G401 (cell line): ENCODE measurements at regions not wholly inside any gene's neighbourhood (a gene's known extent, or its start where the extent isn't known, plus 50 kb on each side); places are given as distances from the start of the nearest gene placed in this dataset.

Source experiments
- DNase-seq: peaks from one replicate; pipeline ENCODE4 v3.0.0-alpha.2; 2015; ENCODE audit warnings: low spot score
- in situ Hi-C: cut with HindIII; loops from 2 replicates; pipeline ENCODE4 v1.10.0; 2016; ENCODE audit warnings: low sequenced_read_pairs, mixed read lengths

GRCh38 chr13:39100996-39101738, 62.9 kb downstream of the NHLRC3 start:
- peak; percentile 98 for DNase-seq
- in situ Hi-C loops = no loop called here

DNA sequence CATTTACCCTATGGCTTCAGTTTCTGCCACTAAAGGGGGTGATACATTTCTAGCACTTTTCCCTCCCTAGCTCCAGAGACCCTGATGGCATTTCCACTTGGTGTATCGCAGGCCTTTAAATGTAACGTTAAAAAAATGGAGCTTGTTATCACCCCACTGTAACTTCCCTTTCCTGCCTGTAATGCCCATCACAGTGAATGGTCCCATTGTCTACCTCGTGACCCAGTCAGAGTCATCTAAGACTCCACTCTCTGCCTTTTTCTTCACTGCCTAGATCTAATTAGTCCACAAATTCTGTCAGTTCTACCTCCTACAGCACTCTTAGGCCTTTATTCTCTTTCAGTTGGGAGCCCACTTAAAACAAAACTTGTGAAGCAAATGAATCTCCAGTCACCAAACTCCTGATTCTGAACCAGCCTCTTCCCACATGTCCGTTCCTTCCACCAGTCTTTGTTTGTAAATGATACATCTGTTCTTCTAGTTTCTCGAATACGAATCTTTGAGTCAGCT, 64.8 kb downstream of the NHLRC3 start:
- in situ Hi-C loops = no loop called here
- DNase-seq = no peak

DNA sequence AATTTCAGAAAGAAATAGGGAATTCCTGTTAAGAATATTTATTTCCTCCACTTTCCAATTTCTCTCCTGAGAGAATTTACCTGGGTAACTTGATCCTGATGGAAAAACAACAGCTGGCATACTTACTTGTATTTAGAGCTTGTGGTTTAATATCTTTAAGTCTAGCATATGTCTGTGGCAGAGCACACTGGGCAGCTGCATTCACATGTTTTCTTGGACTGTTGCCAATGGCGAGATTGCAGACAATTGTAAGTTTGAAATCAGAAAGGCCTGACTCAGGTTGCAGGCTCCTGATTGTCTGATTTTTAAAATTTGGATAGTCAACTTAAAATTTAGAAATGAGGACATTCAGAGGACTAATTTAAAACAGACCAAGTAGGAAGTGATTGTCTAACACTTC, 66.9 kb downstream of the NHLRC3 start:
- in situ Hi-C loops = no loop called here
- peak; percentile 48 for DNase-seq

DNA sequence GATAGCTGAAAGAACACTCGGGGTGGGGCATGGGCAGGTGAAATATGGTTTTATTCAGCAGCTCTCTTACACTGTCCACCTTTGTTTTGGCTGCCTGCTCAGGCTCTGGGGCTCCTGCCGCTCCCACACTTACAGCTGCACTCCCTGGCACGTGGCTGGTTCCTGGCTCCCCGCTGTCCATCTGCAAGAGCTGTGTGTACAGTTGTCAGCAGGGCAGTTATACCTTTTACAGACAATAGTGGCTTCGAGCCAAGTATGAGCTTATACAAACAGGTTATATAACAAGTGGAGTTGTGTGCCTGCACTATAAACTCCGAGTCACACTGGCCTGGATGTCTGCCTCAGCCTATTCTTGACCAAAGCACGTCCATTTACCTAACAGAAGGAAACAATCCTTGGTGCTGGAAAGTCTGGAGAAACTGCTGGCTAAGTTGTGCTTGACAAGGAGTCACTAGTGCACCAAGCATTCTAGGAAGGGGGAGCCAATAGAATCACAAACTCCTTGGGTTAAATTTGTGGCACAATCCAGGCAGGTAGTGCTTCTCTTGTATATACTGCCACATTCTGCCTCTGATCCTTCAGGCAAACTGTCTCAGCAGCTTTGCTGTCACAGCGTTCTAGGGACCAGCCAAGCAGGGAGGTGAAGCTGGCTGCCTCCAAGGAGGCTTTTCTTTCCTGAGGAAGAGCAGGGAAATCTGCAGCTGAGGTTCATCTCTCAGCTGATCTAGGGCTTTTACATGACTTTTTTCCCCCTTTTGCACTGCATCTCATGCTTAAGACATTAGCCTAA, 68.2 kb downstream of the NHLRC3 start:
- in situ Hi-C loops = no loop called here
- peak; percentile 75 for DNase-seq

DNA sequence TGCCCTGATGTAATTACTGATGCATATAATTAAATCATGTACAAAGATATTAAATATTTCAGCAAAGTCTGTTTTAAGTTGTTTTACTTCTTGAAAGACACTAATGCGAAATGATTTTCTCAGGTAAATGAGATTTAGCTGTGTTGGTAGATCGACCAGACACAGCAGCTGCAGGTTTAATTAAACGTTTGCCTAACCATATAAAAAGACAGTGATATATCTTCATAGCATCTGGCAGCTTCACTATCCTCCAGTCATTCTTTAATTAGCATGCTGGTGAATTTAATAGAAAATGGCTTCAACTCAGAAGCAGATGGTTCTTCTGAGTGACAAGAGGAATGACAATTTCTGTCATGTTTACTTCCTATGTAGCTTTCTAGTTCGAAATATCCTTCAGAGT, 69.3 kb downstream of the NHLRC3 start:
- DNase-seq = peak; percentile 84
- in situ Hi-C loops = no loop called here

GRCh38 chr13:39108783-39109182, 70.5 kb downstream of the NHLRC3 start:
- peak; percentile 26 for DNase-seq
- in situ Hi-C loops = no loop called here

DNA sequence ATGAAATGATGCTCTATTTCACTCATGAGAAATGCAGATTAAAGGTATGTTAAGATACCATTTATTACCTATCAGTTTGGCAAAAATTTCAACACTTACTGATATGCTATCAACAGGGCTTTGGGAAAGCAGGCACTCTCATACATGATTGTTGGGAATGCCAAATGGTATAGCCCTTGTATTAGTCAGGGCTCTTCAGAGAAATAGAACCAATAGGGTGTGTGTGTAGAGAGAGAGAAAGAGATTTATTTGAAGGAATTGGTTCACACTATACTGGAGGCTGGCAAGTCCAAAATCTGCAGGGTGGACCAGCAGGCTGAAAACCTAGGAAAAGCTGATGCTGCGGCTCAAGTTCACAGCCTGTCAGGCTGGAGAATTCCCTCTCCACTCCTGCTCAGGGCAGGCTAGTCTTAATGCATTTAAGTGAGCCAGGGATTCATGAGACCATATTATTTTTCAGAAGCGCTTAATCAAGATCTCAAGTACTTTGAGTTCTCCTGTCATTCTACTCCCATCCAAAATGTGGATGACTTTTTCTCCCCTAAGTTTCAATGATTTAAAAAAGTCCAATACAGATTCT, 72.4 kb downstream of the NHLRC3 start:
- in situ Hi-C loops = no loop called here
- DNase-seq = no peak

DNA sequence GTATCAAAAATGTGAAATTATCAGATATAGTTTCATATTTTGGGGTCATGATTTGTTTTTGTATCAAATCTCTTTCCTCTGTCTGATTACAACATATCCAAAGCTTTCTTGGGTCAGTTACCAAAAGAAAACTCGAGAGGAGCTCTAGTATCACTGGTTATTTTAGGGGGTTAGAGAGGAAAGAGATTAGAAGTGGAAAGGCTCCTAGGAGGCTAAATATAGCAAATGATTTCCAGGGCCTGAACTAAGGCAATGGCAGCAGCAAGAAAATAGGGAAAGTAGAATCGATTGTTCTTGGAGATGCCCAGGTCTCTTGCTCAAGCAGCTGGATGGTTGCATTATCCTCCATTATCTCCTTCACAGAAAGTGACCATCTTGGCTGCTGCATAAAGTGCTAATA, 72.9 kb downstream of the NHLRC3 start:
- in situ Hi-C loops = no loop called here
- DNase-seq = no peak

DNA sequence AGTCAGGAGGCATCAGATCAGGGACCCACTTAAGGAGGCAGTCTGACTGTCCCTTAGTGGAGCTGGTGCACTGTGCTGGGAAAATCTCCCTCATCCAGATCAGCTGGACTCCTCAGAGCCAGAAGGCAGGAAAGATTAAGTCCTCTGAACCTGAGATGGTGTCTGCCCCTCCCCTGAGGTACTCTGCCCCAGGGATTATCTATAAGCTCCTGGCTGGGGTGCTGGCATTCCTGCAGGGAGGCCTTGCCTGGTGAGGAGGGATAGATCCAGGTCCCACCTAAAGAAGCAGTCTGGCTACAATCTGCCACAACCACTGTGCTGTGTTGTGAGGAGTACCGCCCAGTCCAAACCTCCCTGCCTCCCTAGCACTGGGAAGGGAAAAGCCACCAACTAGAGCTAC, 81.2 kb downstream of the NHLRC3 start:
- DNase-seq = no peak
- in situ Hi-C loops = no loop called here

DNA sequence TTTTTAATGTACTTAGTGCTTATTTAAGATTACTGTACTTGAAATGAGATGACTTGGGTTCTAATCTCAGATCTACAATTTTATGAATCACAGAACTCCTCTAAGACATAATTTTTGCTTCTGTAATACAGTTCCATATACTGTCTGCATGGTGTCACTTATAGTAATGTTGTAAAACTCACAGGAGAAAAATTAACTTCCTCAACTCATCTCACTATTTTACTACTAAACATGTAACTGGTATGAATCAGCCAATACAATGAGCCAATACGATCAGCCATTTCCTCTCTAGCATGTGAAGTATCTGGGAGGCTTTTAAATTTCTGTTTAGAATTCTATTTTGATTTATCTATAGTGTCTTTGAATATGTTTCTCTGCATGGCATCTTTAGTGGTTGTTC, 85.3 kb downstream of the NHLRC3 start:
- no peak for DNase-seq
- in situ Hi-C loops = no loop called here

GRCh38 chr13:39129213-39129612, 91.0 kb downstream of the NHLRC3 start:
- peak; percentile 83 for DNase-seq
- in situ Hi-C loops = no loop called here

DNA sequence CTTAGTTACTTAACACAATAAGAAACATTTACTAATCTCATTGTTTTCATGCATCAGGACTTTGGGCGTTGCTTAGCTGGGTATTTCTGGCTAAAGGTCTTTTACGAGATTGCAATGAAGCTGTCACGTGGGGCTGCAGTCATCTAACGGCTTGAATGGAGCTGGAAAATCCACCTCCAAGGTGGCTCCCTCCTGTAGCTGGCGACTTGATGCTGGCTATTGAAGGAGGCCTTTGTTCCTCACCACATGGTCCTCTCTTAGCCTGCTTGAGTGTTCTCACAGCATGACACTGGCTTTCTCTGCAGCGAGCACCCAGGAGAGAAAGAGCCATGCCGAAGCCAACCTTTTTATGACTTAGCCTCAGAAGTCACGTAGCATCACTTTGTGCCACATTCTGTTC, 92.0 kb downstream of the NHLRC3 start:
- DNase-seq = no peak
- in situ Hi-C loops = no loop called here

DNA sequence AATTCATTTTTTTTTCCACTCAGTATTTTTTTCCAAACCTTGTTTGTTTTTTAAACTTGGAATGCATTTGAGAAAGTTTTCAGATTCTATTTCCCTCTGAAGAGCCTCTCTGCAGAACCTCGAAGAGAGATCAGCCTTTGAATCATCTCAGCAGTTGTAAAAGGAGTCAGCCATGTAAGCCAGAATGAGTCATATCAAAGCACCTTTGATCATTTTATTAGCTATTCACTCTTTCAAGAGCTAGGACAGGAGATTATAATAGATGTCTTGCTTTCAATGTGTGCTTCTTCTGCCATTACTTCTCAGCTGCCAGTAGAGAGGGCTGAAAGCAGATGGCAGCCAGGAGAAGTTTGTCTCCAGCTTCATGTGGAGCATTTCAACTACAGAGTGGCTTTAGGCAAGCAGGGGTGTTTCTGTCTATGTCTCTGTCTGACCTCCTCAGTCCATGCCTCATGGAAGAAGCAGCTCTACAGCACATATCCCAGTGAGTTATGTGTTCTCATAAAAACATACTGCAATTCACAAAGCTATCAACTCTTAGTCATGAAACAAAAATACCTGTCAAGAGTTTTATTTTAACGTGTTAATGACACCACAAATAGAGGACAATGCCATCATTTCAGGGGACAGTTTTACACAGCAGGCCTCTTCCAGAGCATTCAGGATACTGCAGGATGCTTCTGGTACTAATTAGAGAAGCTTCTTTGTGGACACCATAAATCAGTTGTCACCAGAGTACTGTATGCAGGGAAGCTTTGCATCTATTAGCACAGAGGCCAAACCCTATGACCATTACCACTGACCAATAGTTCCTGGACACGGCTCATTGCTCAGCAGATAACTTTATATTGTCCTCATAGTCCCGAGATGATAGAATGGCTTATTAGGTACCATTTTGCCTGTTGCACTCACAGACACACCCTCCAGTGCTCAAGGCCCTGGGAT, 94.3 kb downstream of the NHLRC3 start:
- no peak for DNase-seq
- in situ Hi-C loops = no loop called here

- in situ Hi-C loops = no loop called here
- no peak for DNase-seq
These were observed 95.5 kb downstream of the NHLRC3 start for GRCh38 chr13:39133781-39134180.

DNA sequence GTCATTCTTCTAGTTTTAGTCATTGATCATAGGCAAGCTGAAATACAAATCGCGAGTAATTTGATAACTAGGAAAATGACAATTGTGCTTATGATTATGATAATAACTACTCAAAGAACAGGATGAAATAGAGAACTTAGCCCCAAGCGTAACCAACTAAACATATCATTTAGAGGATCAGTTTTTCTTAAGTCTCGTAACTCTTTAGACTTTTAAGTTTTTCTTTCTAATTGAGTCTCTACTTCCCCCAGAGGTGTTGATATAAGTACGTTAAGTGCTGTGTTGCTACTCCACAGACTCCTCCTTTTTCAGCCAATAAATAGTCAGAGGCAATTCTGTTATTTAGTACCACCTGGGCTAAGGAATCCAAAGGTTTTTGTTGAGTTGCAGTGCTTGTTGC, 96.3 kb downstream of the NHLRC3 start:
- in situ Hi-C loops = no loop called here
- no peak for DNase-seq

GRCh38 chr13:39144391-39144790, 106.1 kb downstream of the NHLRC3 start:
- DNase-seq = peak; percentile 89
- in situ Hi-C loops = no loop called here

- in situ Hi-C loops = no loop called here
These were observed 106.8 kb downstream of the NHLRC3 start for GRCh38 chr13:39144941-39145533.

DNA sequence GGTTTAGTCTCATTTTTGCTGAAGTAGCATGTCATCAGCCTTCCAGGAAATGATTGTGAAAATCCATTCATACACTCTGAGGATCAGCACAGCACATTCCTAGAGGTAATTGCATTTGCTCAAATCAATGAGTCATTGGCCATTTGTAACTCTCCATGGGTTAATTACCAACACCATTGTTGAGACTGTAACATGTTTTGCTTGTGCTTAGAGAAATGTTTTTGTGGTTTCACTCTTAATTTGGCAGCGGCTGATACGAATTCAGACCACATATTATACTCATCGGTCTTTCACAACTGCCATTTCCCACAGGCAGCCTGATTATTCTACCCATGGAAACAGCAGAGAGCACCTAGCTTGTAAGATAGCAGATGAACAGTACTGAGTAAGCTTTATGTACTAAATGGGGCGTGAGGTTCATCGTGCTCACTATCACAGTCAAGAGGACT, 110.3 kb downstream of the NHLRC3 start:
- peak; percentile 77 for DNase-seq
- in situ Hi-C loops = no loop called here

More at GRCh38 chr13:39144941-39145533, 106.8 kb downstream of the NHLRC3 start:
- DNase-seq = peak; percentile 53

DNA sequence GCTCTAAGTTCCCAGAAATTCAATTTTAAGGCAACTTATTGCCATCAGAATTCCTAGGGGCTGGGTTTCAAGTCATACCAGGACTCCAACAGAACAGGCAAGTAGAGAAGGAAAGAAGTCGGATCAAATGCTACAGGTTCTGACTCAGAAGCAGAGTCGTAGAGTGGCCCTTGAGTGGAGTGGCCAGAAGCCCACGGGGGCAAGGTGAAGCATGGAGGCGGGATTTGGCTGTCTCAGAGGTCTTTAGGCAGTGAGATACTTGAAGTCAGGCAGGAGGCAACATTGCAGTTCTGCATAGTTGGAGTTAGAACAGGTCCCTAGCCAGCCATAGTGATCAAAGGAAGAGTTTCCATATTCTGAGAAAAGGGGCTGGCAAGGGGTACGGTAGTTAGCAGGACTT, 111.6 kb downstream of the NHLRC3 start:
- DNase-seq = no peak
- in situ Hi-C loops = no loop called here
